Choroid plexus epithelial cell (primary cell): ENCODE measurements at regions not wholly inside any gene's neighbourhood (a gene's known extent, or its start where the extent isn't known, plus 50 kb on each side); places are given as distances from the start of the nearest gene placed in this dataset.
"Not testable (repeated sequence)": the region's sequence is repeated elsewhere in the genome, so short reads cannot be mapped to it uniquely, and the experiment has no call there.

Source experiments
- DNase-seq: peaks from one replicate; pipeline ENCODE4 v3.0.0-alpha.2; 2010; ENCODE audit warnings: low read depth
- H3K4me3 ChIP-seq: 2 replicates; pipeline ENCODE4 v1.5.1; 2011; ENCODE audit warnings: low read depth, mild to moderate bottlenecking, control low read depth, low read length, moderate library complexity
- TF ChIP-seq, protein P1 (sequence below): conservative IDR thresholded peaks from 2 replicates; pipeline ENCODE4 v1.5.1; 2011; ENCODE audit warnings: low read depth, mild to moderate bottlenecking, control low read depth, inconsistent platforms, low read length, moderate library complexity

DNA sequence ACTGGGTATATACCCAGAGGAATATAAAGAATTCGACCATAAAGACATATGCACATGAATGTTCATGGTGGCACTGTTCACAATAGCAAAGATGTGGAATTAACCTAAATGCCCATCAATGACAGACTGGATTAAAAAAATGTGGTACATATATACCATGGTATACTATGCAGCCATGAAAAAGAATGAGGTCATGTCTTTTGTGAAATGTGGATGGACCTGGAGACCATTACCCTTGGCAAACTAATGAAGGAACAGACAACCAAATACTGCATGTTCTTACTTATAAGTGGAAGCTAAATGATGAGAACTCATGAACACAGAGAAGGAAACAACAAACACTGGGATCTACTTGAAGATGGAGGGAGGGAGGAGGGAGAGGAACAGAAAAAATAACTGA is 186.7 kb upstream of the SSTR4 start:
- no peak overlapping the region for H3K4me3 ChIP-seq
- no peak for DNase-seq
- TF ChIP-seq, protein P1, sequence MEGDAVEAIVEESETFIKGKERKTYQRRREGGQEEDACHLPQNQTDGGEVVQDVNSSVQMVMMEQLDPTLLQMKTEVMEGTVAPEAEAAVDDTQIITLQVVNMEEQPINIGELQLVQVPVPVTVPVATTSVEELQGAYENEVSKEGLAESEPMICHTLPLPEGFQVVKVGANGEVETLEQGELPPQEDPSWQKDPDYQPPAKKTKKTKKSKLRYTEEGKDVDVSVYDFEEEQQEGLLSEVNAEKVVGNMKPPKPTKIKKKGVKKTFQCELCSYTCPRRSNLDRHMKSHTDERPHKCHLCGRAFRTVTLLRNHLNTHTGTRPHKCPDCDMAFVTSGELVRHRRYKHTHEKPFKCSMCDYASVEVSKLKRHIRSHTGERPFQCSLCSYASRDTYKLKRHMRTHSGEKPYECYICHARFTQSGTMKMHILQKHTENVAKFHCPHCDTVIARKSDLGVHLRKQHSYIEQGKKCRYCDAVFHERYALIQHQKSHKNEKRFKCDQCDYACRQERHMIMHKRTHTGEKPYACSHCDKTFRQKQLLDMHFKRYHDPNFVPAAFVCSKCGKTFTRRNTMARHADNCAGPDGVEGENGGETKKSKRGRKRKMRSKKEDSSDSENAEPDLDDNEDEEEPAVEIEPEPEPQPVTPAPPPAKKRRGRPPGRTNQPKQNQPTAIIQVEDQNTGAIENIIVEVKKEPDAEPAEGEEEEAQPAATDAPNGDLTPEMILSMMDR = no peak

DNA sequence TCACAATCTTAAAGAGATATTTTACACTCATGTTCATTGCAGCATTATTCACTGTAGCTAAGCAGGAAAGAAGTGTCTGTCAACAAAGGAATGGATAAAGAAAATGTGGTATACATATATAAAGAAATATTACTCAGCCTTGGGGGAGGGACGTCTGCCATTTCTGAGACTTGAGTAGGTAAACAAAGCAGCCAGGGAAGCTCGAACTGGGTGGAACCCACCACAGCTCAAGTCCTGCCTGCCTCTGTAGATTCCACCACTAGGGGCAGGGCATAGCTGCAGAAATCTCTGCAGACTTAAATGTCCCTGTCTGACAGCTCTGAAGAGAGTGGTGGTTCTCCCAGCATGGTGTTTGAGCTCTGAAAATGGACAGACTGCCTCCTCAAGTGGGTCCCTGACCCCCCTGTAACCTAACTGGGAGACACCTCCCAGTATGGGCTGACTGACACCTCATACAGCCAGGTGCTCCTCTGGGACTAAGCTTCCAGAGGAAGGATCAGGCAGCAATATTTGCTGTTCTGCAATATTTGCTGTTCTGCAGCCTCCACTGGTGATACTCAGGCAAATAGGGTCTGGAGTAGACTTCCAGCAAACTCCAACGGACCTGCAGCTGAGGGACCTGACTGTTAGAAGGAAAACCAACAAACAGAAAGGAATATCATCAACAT is 183.3 kb upstream of the SSTR4 start:
- H3K4me3 ChIP-seq = not testable (repeated sequence)
- TF ChIP-seq, protein P1 = peak; percentile 85
- DNase-seq = peak; percentile 78

GRCh38 chr20:22861231-22861980 is 173.7 kb upstream of the SSTR4 start:
- DNase-seq = peak; percentile 46
- TF ChIP-seq, protein P1 = no peak
- H3K4me3 ChIP-seq = no peak overlapping the region

- TF ChIP-seq, protein P1 = no peak
- no peak for DNase-seq
- H3K4me3 ChIP-seq = no peak overlapping the region
These were observed 173.1 kb upstream of the SSTR4 start for GRCh38 chr20:22861990-22862389.

GRCh38 chr20:22862671-22863230 is 172.4 kb upstream of the SSTR4 start:
- no peak for DNase-seq
- no peak overlapping the region for H3K4me3 ChIP-seq
- TF ChIP-seq, protein P1 = peak; percentile 32

DNA sequence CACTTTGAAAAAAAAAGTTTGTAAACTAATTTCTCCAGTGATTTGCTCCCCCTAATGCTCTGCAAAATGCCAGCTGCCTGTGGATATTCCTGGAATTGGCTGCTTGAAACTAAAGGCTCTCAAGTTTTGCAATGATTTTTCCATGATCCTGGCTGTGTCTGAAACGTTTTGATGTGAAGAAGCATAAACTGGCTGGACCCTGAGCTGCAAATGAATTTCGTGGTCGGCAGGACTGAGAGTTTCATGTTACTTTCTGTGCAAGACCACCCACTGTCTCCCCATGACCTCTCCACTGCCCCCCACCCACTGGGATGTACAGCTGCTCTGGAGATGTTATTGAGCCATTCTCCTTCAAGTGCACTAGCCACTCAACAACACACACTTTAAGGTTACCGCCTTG is 171.3 kb upstream of the SSTR4 start:
- H3K4me3 ChIP-seq = no peak overlapping the region
- TF ChIP-seq, protein P1 = no peak

More for the DNA sequence above, 171.3 kb upstream of the SSTR4 start:
- DNase-seq = peak; percentile 14
